ENCODE measurements at regions not wholly inside any gene's neighbourhood (a gene's known extent, or its start where the extent isn't known, plus 50 kb on each side); places are given as distances from the start of the nearest gene placed in this dataset.

DNA sequence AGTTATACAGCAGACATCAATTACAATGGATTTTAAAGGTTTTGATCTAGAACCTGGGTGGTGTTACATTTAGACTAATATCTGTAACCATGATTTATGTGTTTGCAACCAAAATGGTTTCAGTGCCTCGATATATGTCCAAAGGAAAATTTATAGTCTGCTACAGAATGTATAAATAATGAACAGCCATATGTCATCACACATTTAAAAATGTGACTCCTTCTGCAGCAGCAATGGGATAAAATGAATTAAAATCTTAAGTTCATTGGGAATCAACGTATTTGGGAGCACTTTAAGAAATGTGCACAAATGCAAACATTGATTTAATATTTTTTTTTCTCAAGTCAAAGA is 610.2 kb downstream of the TMEM114 start:
- H3K4me2 ChIP-seq (replicated peaks; ENCODE audit: low read depth, low read length, poor library complexity, severe bottlenecking): no peak overlapping the region
- WGBS (ENCODE audit: insufficient coverage): no CpG with 5 or more reads among the region's 2 CpGs
- H3K27ac ChIP-seq (ENCODE audit: low read length in 2 of 2): no peak overlapping the region
- H4K20me1 ChIP-seq (ENCODE audit: control insufficient read depth, insufficient read depth, low read length, poor library complexity, severe bottlenecking): no peaks in the 10 kb centered on the region
- Mint-ChIP-seq H3K27ac (no peak overlapping the region), H3K4me3 (no peak overlapping the region), H3K4me1 (no peaks in the 10 kb centered on the region), H3K27me3 (no peaks in the 10 kb centered on the region), H3K9me3 (ENCODE audit: insufficient read depth) (peaks cover 2% of the 10 kb centered on the region)
- TF ChIP-seq, protein P1, sequence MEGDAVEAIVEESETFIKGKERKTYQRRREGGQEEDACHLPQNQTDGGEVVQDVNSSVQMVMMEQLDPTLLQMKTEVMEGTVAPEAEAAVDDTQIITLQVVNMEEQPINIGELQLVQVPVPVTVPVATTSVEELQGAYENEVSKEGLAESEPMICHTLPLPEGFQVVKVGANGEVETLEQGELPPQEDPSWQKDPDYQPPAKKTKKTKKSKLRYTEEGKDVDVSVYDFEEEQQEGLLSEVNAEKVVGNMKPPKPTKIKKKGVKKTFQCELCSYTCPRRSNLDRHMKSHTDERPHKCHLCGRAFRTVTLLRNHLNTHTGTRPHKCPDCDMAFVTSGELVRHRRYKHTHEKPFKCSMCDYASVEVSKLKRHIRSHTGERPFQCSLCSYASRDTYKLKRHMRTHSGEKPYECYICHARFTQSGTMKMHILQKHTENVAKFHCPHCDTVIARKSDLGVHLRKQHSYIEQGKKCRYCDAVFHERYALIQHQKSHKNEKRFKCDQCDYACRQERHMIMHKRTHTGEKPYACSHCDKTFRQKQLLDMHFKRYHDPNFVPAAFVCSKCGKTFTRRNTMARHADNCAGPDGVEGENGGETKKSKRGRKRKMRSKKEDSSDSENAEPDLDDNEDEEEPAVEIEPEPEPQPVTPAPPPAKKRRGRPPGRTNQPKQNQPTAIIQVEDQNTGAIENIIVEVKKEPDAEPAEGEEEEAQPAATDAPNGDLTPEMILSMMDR (IDR thresholded peaks at IDR 0.05): no peak
- no peak for TF ChIP-seq EZH2 (IDR thresholded peaks at IDR 0.05; ENCODE audit: borderline replicate concordance, insufficient read depth, low read depth, low read length, poor library complexity, severe bottlenecking)
- POLR2A ChIA-PET: no interaction called here
- intact Hi-C loops (cut with micrococcal nuclease): no loop called here
- ATAC-seq (ENCODE audit: low read depth) (no peak), DNase-seq (no peak)
- H3K9ac ChIP-seq (ENCODE audit: low read length): no peak overlapping the region
- CTCF ChIA-PET: no interaction called here
- H3K4me1 ChIP-seq (ENCODE audit: control insufficient read depth in 2 of 2, insufficient read depth in 2 of 2, low read length in 2 of 2): no peaks in the 10 kb centered on the region
- no peaks in the 10 kb centered on the region for H3K36me3 ChIP-seq (replicated peaks in 1 of 2; ENCODE audit: control extremely low read depth in 1 of 2, control insufficient read depth in 1 of 2, extremely low read depth in 1 of 2, insufficient read depth in 2 of 2, low read length in 1 of 2)
- peaks cover 0 to 4% (median 0%) of the 10 kb centered on the region in 3 donors for H3K9me3 ChIP-seq (ENCODE audit: control extremely low read depth in 1 of 3, control insufficient read depth in 2 of 3, insufficient read depth in 1 of 3, low read length in 2 of 3)
- no peaks in the 10 kb centered on the region for H3K27me3 ChIP-seq (replicated peaks in 1 of 4; ENCODE audit: control extremely low read depth in 1 of 4, control insufficient read depth in 3 of 4, insufficient read depth in 4 of 4, low read length in 3 of 4)
- no peaks in the 10 kb centered on the region for H3K79me2 ChIP-seq (ENCODE audit: control insufficient read depth, insufficient read depth, low read length)
- H3K4me3 ChIP-seq (ENCODE audit: control extremely low read depth in 1 of 5, extremely low read depth in 1 of 5, insufficient read depth in 1 of 5, low read depth in 2 of 5, low read length in 4 of 5): no peak overlapping the region
- H2AFZ ChIP-seq (ENCODE audit: insufficient read depth, low read depth, low read length, poor library complexity, severe bottlenecking): no peak overlapping the region

DNA sequence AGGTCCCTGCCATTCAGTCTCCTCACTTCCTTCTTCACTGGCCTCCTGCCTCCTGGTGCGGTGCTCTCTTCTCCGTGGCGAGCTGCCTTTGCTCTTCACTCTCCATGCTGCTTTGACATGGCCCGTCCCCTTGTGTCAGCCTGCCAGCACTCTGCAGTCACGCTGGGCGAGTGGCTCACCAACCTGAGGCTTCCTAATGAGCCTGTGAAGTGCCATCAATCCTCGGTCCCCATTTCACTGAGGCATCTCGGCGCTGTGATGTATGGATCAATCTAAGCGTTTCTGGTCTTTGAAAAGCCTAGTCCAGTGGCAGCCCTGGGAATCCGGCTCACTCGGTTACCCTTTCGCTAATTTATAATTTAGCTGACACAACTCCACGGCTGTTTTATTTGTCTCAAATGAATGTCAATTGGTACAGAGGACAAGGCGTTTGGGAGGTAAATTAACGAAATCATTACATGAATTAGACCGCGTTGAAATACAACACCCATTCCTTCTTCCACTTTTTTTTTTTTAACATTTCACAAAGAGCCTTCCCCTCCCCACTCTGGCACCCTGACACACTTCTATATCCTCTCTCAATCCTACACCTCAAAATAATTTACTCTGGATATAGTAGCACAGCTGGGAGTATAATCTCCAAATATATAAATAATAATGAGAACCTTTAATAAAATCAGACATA is 610.7 kb downstream of the TMEM114 start:
- TF ChIP-seq, protein P1 (IDR thresholded peaks at IDR 0.05): no peak
- no peak for TF ChIP-seq EZH2 (IDR thresholded peaks at IDR 0.05; ENCODE audit: borderline replicate concordance, insufficient read depth, low read depth, low read length, poor library complexity, severe bottlenecking)
- 82% methylated on average over 14 of the region's 18 CpGs for WGBS (ENCODE audit: insufficient coverage)
- Mint-ChIP-seq H3K27ac (no peak overlapping the region), H3K4me1 (no peaks in the 10 kb centered on the region), H3K9me3 (ENCODE audit: insufficient read depth) (peaks cover 2% of the 10 kb centered on the region), H3K27me3 (no peaks in the 10 kb centered on the region), H3K4me3 (no peak overlapping the region)
- Histone ChIP-seq H3K27ac (ENCODE audit: low read length in 2 of 2) (no peak overlapping the region), H3K4me1 (ENCODE audit: control insufficient read depth in 2 of 2, insufficient read depth in 2 of 2, low read length in 2 of 2) (no peaks in the 10 kb centered on the region), H2AFZ (ENCODE audit: insufficient read depth, low read depth, low read length, poor library complexity, severe bottlenecking) (no peak overlapping the region), H3K27me3 (replicated peaks in 1 of 4; ENCODE audit: control extremely low read depth in 1 of 4, control insufficient read depth in 3 of 4, insufficient read depth in 4 of 4, low read length in 3 of 4) (no peaks in the 10 kb centered on the region), H3K4me3 (ENCODE audit: control extremely low read depth in 1 of 5, extremely low read depth in 1 of 5, insufficient read depth in 1 of 5, low read depth in 2 of 5, low read length in 4 of 5) (no peak overlapping the region), H3K9me3 (ENCODE audit: control extremely low read depth in 1 of 3, control insufficient read depth in 2 of 3, insufficient read depth in 1 of 3, low read length in 2 of 3) (peaks cover 0 to 4% (median 0%) of the 10 kb centered on the region in 3 donors), H3K4me2 (replicated peaks; ENCODE audit: low read depth, low read length, poor library complexity, severe bottlenecking) (no peak overlapping the region), H3K9ac (ENCODE audit: low read length) (no peak overlapping the region), H3K36me3 (replicated peaks in 1 of 2; ENCODE audit: control extremely low read depth in 1 of 2, control insufficient read depth in 1 of 2, extremely low read depth in 1 of 2, insufficient read depth in 2 of 2, low read length in 1 of 2) (no peaks in the 10 kb centered on the region), H3K79me2 (ENCODE audit: control insufficient read depth, insufficient read depth, low read length) (no peaks in the 10 kb centered on the region), H4K20me1 (ENCODE audit: control insufficient read depth, insufficient read depth, low read length, poor library complexity, severe bottlenecking) (no peaks in the 10 kb centered on the region)
- no peak for ATAC-seq (ENCODE audit: low read depth)
- POLR2A ChIA-PET: no interaction called here
- DNase-seq: no peak
- CTCF ChIA-PET: no interaction called here
- intact Hi-C loops (cut with micrococcal nuclease): no loop called here
